HG03460 (cell line): ENCODE measurements at regions not wholly inside any gene's neighbourhood (a gene's known extent, or its start where the extent isn't known, plus 50 kb on each side); places are given as distances from the start of the nearest gene placed in this dataset.
"Not testable (repeated sequence)": the region's sequence is repeated elsewhere in the genome, so short reads cannot be mapped to it uniquely, and the experiment has no call there.

Experiments used
- ATAC-seq: cut with Tn5 transposase; IDR thresholded peaks from one replicate; pipeline ENCODE4 v1.9.1; 2021; ENCODE audit not compliant: unreplicated experiment

GRCh38 chr16:52113533-52114183, 433.3 kb downstream of the TOX3 start:
- no peak for ATAC-seq

GRCh38 chr16:52104993-52105392, 441.9 kb downstream of the TOX3 start:
- not testable (repeated sequence) for ATAC-seq

DNA sequence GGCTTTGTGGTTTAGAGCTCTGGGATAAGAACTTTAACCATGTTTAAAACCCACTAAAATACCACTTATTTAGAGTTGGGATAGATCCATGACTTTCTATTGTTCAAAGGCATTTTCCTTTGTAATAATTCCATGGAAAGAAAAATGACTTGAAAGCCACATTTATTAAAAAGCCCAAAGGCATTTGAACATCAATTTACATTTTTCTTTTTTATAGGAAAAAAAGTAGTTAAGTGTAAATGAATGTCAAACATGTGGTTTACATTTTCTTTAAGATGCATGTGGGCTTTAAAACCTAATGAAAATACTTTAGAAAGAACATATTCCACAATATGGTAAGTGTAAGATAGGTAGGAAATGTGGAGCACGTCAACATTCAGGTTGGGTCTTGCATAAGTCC, 443.2 kb downstream of the TOX3 start:
- no peak for ATAC-seq

- ATAC-seq, result no peak
Measured at GRCh38 chr16:52101246-52101645, 445.7 kb downstream of the TOX3 start.

- ATAC-seq, result no peak
Measured at GRCh38 chr16:52099382-52099781, 447.6 kb downstream of the TOX3 start.

DNA sequence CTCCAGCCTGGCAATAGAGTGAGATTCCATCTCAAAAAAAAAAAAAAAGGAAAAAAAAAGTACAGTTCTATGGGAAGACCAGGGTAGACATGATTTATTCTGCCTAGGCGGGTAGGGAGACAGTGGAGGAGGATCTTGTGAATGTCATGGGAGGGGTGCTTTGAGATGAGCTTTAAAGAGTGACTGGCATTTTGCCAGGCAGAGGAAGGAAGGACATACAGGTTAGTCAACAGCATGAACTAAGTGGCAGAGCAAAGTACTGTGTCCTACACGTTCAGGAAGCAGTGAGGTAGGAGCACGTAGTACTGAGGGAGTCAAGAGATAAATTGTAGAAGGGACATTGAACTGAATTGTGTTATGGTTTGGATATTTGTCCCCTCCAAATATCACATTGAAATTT, 451.5 kb downstream of the TOX3 start:
- no peak for ATAC-seq

- ATAC-seq, result no peak
Measured at GRCh38 chr16:52092126-52092525, 454.8 kb downstream of the TOX3 start.

DNA sequence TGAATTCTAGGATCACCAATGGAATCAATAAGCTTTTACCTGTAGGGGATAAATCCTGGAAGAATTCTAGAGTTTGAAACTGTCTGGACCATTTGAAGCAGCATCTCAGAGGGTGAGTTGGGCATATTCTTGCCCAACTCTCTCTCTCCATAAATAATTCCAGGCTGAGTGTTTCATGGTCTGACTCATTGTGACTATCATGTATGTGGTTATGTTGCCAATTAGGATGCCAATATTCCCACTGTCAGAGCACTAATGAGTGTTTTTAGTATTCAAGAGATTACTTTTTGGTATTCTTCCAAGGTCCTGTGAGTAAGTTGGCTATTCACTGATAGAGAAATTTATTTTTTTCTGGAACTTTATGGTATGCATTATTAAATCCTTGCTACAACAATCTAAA, 456.9 kb downstream of the TOX3 start:
- ATAC-seq, result no peak

- no peak for ATAC-seq
Measured at GRCh38 chr16:52089476-52089875, 457.5 kb downstream of the TOX3 start.

- no peak for ATAC-seq
Measured at GRCh38 chr16:52086901-52087300, 460.0 kb downstream of the TOX3 start.

- no peak for ATAC-seq
Measured at GRCh38 chr16:52078716-52079655, 468.0 kb downstream of the TOX3 start.

DNA sequence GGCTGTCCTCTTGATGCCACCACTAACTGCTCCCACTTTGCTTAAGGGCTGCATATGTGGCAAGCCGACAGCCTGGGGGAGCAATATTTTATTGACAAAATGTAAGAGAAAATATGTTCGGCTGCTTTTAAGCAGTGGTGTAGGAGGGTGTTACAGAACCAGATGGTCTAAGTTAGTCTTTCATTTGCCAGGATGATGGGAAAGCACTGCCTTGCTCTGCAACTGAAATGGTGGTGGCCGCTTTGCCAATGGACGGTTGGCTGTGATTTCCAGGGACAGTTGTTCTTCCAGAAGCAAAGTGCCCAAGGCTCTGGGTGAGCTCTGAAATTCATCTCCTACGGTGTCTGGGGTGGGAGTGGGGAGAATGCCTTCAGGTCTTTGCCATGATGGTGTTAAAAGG, 469.3 kb downstream of the TOX3 start:
- no peak for ATAC-seq

DNA sequence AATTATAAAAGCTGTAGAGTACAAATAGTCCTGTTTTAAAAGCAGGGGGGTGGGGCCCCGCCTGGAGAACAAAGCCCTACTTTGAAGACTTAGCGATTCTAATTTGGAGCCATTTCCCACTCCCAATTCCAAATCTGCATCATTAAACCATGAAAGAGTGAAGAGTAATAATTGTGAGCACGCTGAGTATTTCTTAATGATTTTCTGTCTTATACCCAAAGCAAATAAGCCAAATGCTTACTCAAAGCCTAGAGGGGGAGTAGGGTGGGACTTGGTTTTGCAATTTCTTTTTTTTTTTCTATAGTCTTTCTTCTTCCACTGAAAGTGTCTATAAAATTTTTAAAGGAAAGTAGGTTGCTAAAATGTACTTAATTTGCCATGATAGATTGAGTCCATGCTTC, 470.1 kb downstream of the TOX3 start:
- no peak for ATAC-seq

- no peak for ATAC-seq
Measured at GRCh38 chr16:52076332-52076731, 470.6 kb downstream of the TOX3 start.

- no peak for ATAC-seq
Measured at GRCh38 chr16:52074133-52074532, 472.8 kb downstream of the TOX3 start.

- ATAC-seq, result no peak
Measured at GRCh38 chr16:52073024-52073423, 473.9 kb downstream of the TOX3 start.

GRCh38 chr16:52071101-52071500, 475.8 kb downstream of the TOX3 start:
- ATAC-seq, result no peak

DNA sequence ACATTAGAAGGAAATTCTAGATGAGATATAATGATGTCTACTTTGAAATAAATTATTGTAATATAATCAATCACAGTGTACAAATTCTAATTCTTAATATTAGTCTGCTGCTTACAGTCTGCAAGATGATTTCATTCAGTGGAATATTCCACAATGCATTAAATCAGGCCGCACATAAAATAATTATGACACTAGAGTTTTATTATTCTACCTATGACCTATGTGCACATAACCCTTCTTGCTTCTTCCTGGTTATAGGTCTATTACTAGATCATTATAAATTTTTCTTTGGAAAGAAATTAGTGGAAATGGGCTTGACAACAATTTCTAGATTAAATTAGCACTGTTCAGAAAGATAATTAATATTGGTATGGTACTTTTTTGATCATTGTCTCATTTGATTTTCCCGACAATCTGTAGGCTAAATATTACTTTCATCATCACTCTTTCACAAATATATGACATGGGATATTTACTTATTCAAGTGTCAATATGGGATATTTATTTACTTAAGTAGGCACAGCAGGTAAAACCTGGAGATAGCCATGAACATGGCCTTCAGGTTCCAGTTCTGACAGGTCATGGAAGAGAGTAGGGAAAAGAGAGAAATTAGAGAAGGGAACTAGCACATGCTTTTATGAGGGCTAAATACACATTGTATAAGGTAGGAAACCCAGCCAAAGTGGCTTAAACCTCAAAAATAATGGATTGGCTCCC, 476.4 kb downstream of the TOX3 start:
- ATAC-seq, result no peak

- no peak for ATAC-seq
Measured at GRCh38 chr16:52069866-52070265, 477.1 kb downstream of the TOX3 start.

GRCh38 chr16:52068447-52069074, 478.4 kb downstream of the TOX3 start:
- no peak for ATAC-seq

GRCh38 chr16:52066962-52067361, 480.0 kb downstream of the TOX3 start:
- no peak for ATAC-seq
